Activated CD4-positive, alpha-beta T cell treated with anti-CD3 and anti-CD28 coated beads, Interleukin-2, amount 10 ng/mL, durations not matched to agents 24 days and 14 days (primary cell): ENCODE measurements at regions not wholly inside any gene's neighbourhood (a gene's known extent, or its start where the extent isn't known, plus 50 kb on each side); places are given as distances from the start of the nearest gene placed in this dataset.

Source experiments
- DNase-seq: peaks from one replicate; pipeline ENCODE4 v3.0.0; 2022
- H3K27ac Mint-ChIP-seq: one replicate; pipeline ENCODE4 v1.8.0; 2022; ENCODE audit warnings: mild to moderate bottlenecking, mixed read lengths
- H3K27me3 Mint-ChIP-seq: one replicate; pipeline ENCODE4 v1.8.0; 2022; ENCODE audit warnings: mixed read lengths
- H3K36me3 Mint-ChIP-seq: one replicate; pipeline ENCODE4 v1.8.0; 2022; ENCODE audit warnings: low read depth, mild to moderate bottlenecking, mixed read lengths
- H3K4me1 Mint-ChIP-seq: one replicate; pipeline ENCODE4 v1.8.0; 2021; ENCODE audit warnings: mixed read lengths
- H3K4me3 Mint-ChIP-seq: one replicate; pipeline ENCODE4 v1.8.0; 2022; ENCODE audit warnings: mild to moderate bottlenecking, moderate library complexity, mixed read lengths
- H3K9me3 Mint-ChIP-seq: one replicate; pipeline ENCODE4 v1.8.0; 2021; ENCODE audit warnings: mixed read lengths
- intact Hi-C: fragments of 100-400 bp; cut with micrococcal nuclease; formaldehyde crosslinking; loops from one replicate; pipeline ENCODE4 v1.15.1; 2023

GRCh38 chr11:70496591-70497535 lies 98.5 kb downstream of the CTTN start:
- Mint-ChIP-seq H3K27ac (no peak overlapping the region), H3K9me3 (no peaks in the 10 kb centered on the region), H3K27me3 (no peaks in the 10 kb centered on the region), H3K4me1 (no peaks in the 10 kb centered on the region), H3K4me3 (no peak overlapping the region), H3K36me3 (no peaks in the 10 kb centered on the region)
- intact Hi-C loops, result no loop called here
- DNase-seq, result no peak

GRCh38 chr11:70497536-70498075 lies 99.3 kb downstream of the CTTN start:
- no peaks in the 10 kb centered on the region for H3K4me1 Mint-ChIP-seq
- H3K36me3 Mint-ChIP-seq, result no peaks in the 10 kb centered on the region
- no peak for DNase-seq
- H3K9me3 Mint-ChIP-seq, result no peaks in the 10 kb centered on the region
- H3K27ac Mint-ChIP-seq, result no peak overlapping the region
- no peak overlapping the region for H3K4me3 Mint-ChIP-seq
- no peaks in the 10 kb centered on the region for H3K27me3 Mint-ChIP-seq
- intact Hi-C loops, result no loop called here

- no peaks in the 10 kb centered on the region for H3K27me3 Mint-ChIP-seq
- no peak overlapping the region for H3K4me3 Mint-ChIP-seq
- no peaks in the 10 kb centered on the region for H3K36me3 Mint-ChIP-seq
- no peaks in the 10 kb centered on the region for H3K4me1 Mint-ChIP-seq
- DNase-seq, result no peak
- no peaks in the 10 kb centered on the region for H3K9me3 Mint-ChIP-seq
- no peak overlapping the region for H3K27ac Mint-ChIP-seq
- intact Hi-C loops, result no loop called here
Observed at GRCh38 chr11:70498171-70498571, 99.8 kb downstream of the CTTN start.

GRCh38 chr11:70498976-70499801 lies 100.9 kb downstream of the CTTN start:
- Mint-ChIP-seq H3K4me3 (no peak overlapping the region), H3K4me1 (no peaks in the 10 kb centered on the region), H3K9me3 (no peaks in the 10 kb centered on the region), H3K27ac (no peak overlapping the region), H3K36me3 (no peaks in the 10 kb centered on the region), H3K27me3 (no peaks in the 10 kb centered on the region)
- intact Hi-C loops, result no loop called here
- no peak for DNase-seq

GRCh38 chr11:70500076-70500847 lies 101.9 kb downstream of the CTTN start:
- H3K27ac Mint-ChIP-seq, result no peak overlapping the region
- intact Hi-C loops, result no loop called here
- no peaks in the 10 kb centered on the region for H3K27me3 Mint-ChIP-seq
- H3K4me3 Mint-ChIP-seq, result no peak overlapping the region
- no peak for DNase-seq
- H3K36me3 Mint-ChIP-seq, result no peaks in the 10 kb centered on the region
- no peaks in the 10 kb centered on the region for H3K4me1 Mint-ChIP-seq
- H3K9me3 Mint-ChIP-seq, result no peaks in the 10 kb centered on the region

- intact Hi-C loops, result no loop called here
- Mint-ChIP-seq H3K36me3 (no peaks in the 10 kb centered on the region), H3K4me3 (no peak overlapping the region)
Observed at GRCh38 chr11:70501051-70501901, 102.9 kb downstream of the CTTN start.

GRCh38 chr11:70501933-70502540 lies 103.7 kb downstream of the CTTN start:
- no peaks in the 10 kb centered on the region for H3K9me3 Mint-ChIP-seq
- no peaks in the 10 kb centered on the region for H3K4me1 Mint-ChIP-seq
- H3K27ac Mint-ChIP-seq, result no peak overlapping the region
- H3K36me3 Mint-ChIP-seq, result no peaks in the 10 kb centered on the region
- H3K4me3 Mint-ChIP-seq, result no peak overlapping the region
- no peaks in the 10 kb centered on the region for H3K27me3 Mint-ChIP-seq
- DNase-seq, result no peak
- intact Hi-C loops, result no loop called here

More at GRCh38 chr11:70501051-70501901, 102.9 kb downstream of the CTTN start:
- H3K9me3 Mint-ChIP-seq, result no peaks in the 10 kb centered on the region
- H3K4me1 Mint-ChIP-seq, result no peaks in the 10 kb centered on the region
- DNase-seq, result no peak
- no peaks in the 10 kb centered on the region for H3K27me3 Mint-ChIP-seq
- no peak overlapping the region for H3K27ac Mint-ChIP-seq

- H3K36me3 Mint-ChIP-seq, result no peaks in the 10 kb centered on the region
- intact Hi-C loops, result no loop called here
- no peak overlapping the region for H3K27ac Mint-ChIP-seq
- H3K4me1 Mint-ChIP-seq, result no peaks in the 10 kb centered on the region
- H3K27me3 Mint-ChIP-seq, result no peaks in the 10 kb centered on the region
- no peak for DNase-seq
- no peaks in the 10 kb centered on the region for H3K9me3 Mint-ChIP-seq
- H3K4me3 Mint-ChIP-seq, result no peak overlapping the region
Observed at GRCh38 chr11:70502677-70503467, 104.5 kb downstream of the CTTN start.

GRCh38 chr11:70503468-70504221 lies 105.3 kb downstream of the CTTN start:
- H3K4me1 Mint-ChIP-seq, result no peaks in the 10 kb centered on the region
- no peaks in the 10 kb centered on the region for H3K27me3 Mint-ChIP-seq
- H3K4me3 Mint-ChIP-seq, result no peak overlapping the region
- intact Hi-C loops, result no loop called here
- H3K27ac Mint-ChIP-seq, result no peak overlapping the region
- no peaks in the 10 kb centered on the region for H3K9me3 Mint-ChIP-seq
- H3K36me3 Mint-ChIP-seq, result no peaks in the 10 kb centered on the region
- no peak for DNase-seq

GRCh38 chr11:70504246-70505020 lies 106.1 kb downstream of the CTTN start:
- no peaks in the 10 kb centered on the region for H3K4me1 Mint-ChIP-seq
- no peaks in the 10 kb centered on the region for H3K36me3 Mint-ChIP-seq

GRCh38 chr11:70505331-70505731 lies 107.0 kb downstream of the CTTN start:
- no peaks in the 10 kb centered on the region for H3K9me3 Mint-ChIP-seq
- DNase-seq, result no peak
- H3K4me3 Mint-ChIP-seq, result no peak overlapping the region
- no peaks in the 10 kb centered on the region for H3K36me3 Mint-ChIP-seq
- H3K27ac Mint-ChIP-seq, result no peak overlapping the region
- no peaks in the 10 kb centered on the region for H3K27me3 Mint-ChIP-seq
- no peaks in the 10 kb centered on the region for H3K4me1 Mint-ChIP-seq
- intact Hi-C loops, result no loop called here

More at GRCh38 chr11:70504246-70505020, 106.1 kb downstream of the CTTN start:
- intact Hi-C loops, result no loop called here
- Mint-ChIP-seq H3K27ac (no peak overlapping the region), H3K9me3 (no peaks in the 10 kb centered on the region), H3K4me3 (no peak overlapping the region), H3K27me3 (no peaks in the 10 kb centered on the region)
- DNase-seq, result no peak
